ENCODE measurements at regions not wholly inside any gene's neighbourhood (a gene's known extent, or its start where the extent isn't known, plus 50 kb on each side); places are given as distances from the start of the nearest gene placed in this dataset.

- Mint-ChIP-seq H3K36me3 (no peaks in the 10 kb centered on the region), H3K27ac (no peak overlapping the region), H3K4me3 (no peak overlapping the region), H3K4me1 (no peaks in the 10 kb centered on the region), H3K9me3 (no peaks in the 10 kb centered on the region), H3K27me3 (ENCODE audit: insufficient read depth, low read depth) (no peaks in the 10 kb centered on the region)
- H3K4me3 ChIP-seq, result no peak overlapping the region
- no peak overlapping the region for H3K27ac ChIP-seq
- TF ChIP-seq, protein P1, sequence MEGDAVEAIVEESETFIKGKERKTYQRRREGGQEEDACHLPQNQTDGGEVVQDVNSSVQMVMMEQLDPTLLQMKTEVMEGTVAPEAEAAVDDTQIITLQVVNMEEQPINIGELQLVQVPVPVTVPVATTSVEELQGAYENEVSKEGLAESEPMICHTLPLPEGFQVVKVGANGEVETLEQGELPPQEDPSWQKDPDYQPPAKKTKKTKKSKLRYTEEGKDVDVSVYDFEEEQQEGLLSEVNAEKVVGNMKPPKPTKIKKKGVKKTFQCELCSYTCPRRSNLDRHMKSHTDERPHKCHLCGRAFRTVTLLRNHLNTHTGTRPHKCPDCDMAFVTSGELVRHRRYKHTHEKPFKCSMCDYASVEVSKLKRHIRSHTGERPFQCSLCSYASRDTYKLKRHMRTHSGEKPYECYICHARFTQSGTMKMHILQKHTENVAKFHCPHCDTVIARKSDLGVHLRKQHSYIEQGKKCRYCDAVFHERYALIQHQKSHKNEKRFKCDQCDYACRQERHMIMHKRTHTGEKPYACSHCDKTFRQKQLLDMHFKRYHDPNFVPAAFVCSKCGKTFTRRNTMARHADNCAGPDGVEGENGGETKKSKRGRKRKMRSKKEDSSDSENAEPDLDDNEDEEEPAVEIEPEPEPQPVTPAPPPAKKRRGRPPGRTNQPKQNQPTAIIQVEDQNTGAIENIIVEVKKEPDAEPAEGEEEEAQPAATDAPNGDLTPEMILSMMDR (IDR thresholded peaks at IDR 0.05), result no peak
- TF ChIP-seq EZH2 (IDR thresholded peaks at IDR 0.05) (no peak), EZH2phosphoT487 (IDR thresholded peaks at IDR 0.05) (no peak)
- H3K9ac ChIP-seq, result no peak overlapping the region
- no peaks in the 10 kb centered on the region for H3K36me3 ChIP-seq
- no peaks in the 10 kb centered on the region for H3K4me1 ChIP-seq
- no peaks in the 10 kb centered on the region for H3F3A ChIP-seq (ENCODE audit: low read depth)
- H3K9me3 ChIP-seq (ENCODE audit: low read depth), result no peaks in the 10 kb centered on the region
- H3K27me3 ChIP-seq, result no peaks in the 10 kb centered on the region
- H4K20me1 ChIP-seq (ENCODE audit: low read depth), result no peaks in the 10 kb centered on the region
- no peak overlapping the region for H2AFZ ChIP-seq (replicated peaks)
- DNase-seq (ENCODE audit: low spot score), result no peak
- H3K79me2 ChIP-seq (ENCODE audit: low read depth), result no peaks in the 10 kb centered on the region
- no peak overlapping the region for H3K4me2 ChIP-seq
Measured at GRCh38 chr1:194214735-194215134, 1028.3 kb upstream of the B3GALT2 start.

DNA sequence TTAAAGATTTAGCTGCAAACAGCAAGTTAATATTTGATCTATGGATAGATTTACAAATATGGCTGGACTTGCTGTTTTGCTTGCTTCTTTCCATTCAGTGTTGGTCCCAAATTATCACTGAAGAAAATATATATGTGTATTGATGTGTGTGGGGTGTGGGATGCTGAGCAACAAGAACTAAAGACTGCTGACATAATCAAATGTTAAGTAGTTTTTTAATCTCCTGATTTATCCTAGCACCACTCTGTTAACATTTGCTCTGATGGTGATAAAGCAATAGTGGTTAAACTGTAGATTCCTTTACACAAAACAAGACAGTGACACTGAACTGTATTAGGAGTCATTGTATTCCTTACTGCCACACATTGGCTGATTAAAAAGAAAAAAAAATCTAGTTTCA lies 1023.5 kb upstream of the B3GALT2 start:
- no peaks in the 10 kb centered on the region for H3K36me3 Mint-ChIP-seq
- H3K9me3 Mint-ChIP-seq, result no peaks in the 10 kb centered on the region

DNA sequence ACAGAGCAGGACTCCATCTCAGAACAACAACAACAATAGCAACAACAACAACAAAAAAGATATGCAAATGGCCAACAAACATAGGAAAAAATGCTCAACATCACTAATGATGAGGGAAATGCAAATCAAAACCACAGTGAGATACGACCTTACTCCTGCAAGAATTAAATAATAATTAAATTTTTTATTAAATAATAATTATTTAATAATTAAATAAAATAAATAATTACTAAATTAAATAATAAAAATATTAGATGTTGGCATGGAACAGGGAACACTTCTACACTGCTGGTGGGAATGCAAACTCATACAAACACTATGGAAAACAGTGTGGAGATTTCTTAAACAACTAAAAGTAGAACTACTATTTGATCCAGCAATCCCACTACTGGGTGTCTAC lies 1022.3 kb upstream of the B3GALT2 start:
- no peak for TF ChIP-seq EZH2 (IDR thresholded peaks at IDR 0.05)
- TF ChIP-seq, protein P1 (IDR thresholded peaks at IDR 0.05), result no peak
- no peak for TF ChIP-seq EZH2phosphoT487 (IDR thresholded peaks at IDR 0.05)

More for the DNA sequence above, 1023.5 kb upstream of the B3GALT2 start:
- no peaks in the 10 kb centered on the region for H3K4me1 Mint-ChIP-seq
- Histone ChIP-seq H3K36me3 (no peaks in the 10 kb centered on the region), H3K4me2 (no peak overlapping the region), H3K79me2 (ENCODE audit: low read depth) (no peaks in the 10 kb centered on the region), H3K9ac (no peak overlapping the region), H3K27me3 (no peaks in the 10 kb centered on the region), H3K27ac (no peak overlapping the region), H3K9me3 (ENCODE audit: low read depth) (no peaks in the 10 kb centered on the region), H3K4me1 (no peaks in the 10 kb centered on the region), H3F3A (ENCODE audit: low read depth) (no peaks in the 10 kb centered on the region), H4K20me1 (ENCODE audit: low read depth) (no peaks in the 10 kb centered on the region), H3K4me3 (no peak overlapping the region), H2AFZ (replicated peaks) (no peak overlapping the region)
- no peak overlapping the region for H3K4me3 Mint-ChIP-seq
- TF ChIP-seq, protein P1 (IDR thresholded peaks at IDR 0.05), result no peak
- no peak for TF ChIP-seq EZH2phosphoT487 (IDR thresholded peaks at IDR 0.05)
- no peak for TF ChIP-seq EZH2 (IDR thresholded peaks at IDR 0.05)
- no peak overlapping the region for H3K27ac Mint-ChIP-seq
- no peaks in the 10 kb centered on the region for H3K27me3 Mint-ChIP-seq (ENCODE audit: insufficient read depth, low read depth)
- DNase-seq (ENCODE audit: low spot score), result no peak

More for the DNA sequence above, 1022.3 kb upstream of the B3GALT2 start:
- no peak for DNase-seq (ENCODE audit: low spot score)
- Mint-ChIP-seq H3K27me3 (ENCODE audit: insufficient read depth, low read depth) (no peaks in the 10 kb centered on the region), H3K36me3 (no peaks in the 10 kb centered on the region), H3K9me3 (no peaks in the 10 kb centered on the region), H3K27ac (no peak overlapping the region), H3K4me3 (no peak overlapping the region), H3K4me1 (no peaks in the 10 kb centered on the region)
- Histone ChIP-seq H3K4me2 (no peak overlapping the region), H3K27ac (no peak overlapping the region), H4K20me1 (ENCODE audit: low read depth) (no peaks in the 10 kb centered on the region), H3K9ac (no peak overlapping the region), H3K9me3 (ENCODE audit: low read depth) (no peaks in the 10 kb centered on the region), H3K4me3 (no peak overlapping the region), H3F3A (ENCODE audit: low read depth) (no peaks in the 10 kb centered on the region), H3K36me3 (no peaks in the 10 kb centered on the region), H3K4me1 (no peaks in the 10 kb centered on the region), H3K27me3 (no peaks in the 10 kb centered on the region), H2AFZ (replicated peaks) (no peak overlapping the region), H3K79me2 (ENCODE audit: low read depth) (no peaks in the 10 kb centered on the region)

All from neural progenitor cell (in vitro differentiated cells).